GM23248 (cell line): ENCODE measurements at regions not wholly inside any gene's neighbourhood (a gene's known extent, or its start where the extent isn't known, plus 50 kb on each side); places are given as distances from the start of the nearest gene placed in this dataset.
A peak's percentile ranks its signal among the peaks of the same experiment; 100 is the strongest.
"Not testable (repeated sequence)": the region's sequence is repeated elsewhere in the genome, so short reads cannot be mapped to it uniquely, and the experiment has no call there.

Source experiments
- DNase-seq: peaks from one replicate; pipeline ENCODE4 v3.0.0-alpha.2; 2015
- H2AFZ ChIP-seq: fragments of 200-600 bp; sonication (generic); 2 replicates; pipeline ENCODE4 v1.6.1; 2016; ENCODE audit warnings: antibody characterized with exemption
- H3F3A ChIP-seq: fragments of 200-600 bp; sonication (generic); 2 replicates; pipeline ENCODE4 v1.6.1; 2016; ENCODE audit warnings: mild to moderate bottlenecking, antibody characterized with exemption, mixed run types; ENCODE audit not compliant: insufficient read depth
- H3K27ac ChIP-seq: fragments of 200-600 bp; sonication (generic); 2 replicates; pipeline ENCODE4 v1.5.1; 2016; ENCODE audit warnings: mild to moderate bottlenecking
- H3K27me3 ChIP-seq: fragments of 200-600 bp; sonication (generic); replicated peaks from 2 replicates; pipeline ENCODE4 v1.6.1; 2016; ENCODE audit warnings: mild to moderate bottlenecking; ENCODE audit not compliant: insufficient read depth
- H3K36me3 ChIP-seq: fragments of 200-600 bp; sonication (generic); 2 replicates; pipeline ENCODE4 v1.6.1; 2016; ENCODE audit warnings: low read depth, mild to moderate bottlenecking
- H3K4me1 ChIP-seq: fragments of 200-600 bp; sonication (generic); 2 replicates; pipeline ENCODE4 v1.6.1; 2016; ENCODE audit warnings: mild to moderate bottlenecking; ENCODE audit not compliant: insufficient read depth
- H3K4me2 ChIP-seq: fragments of 200-600 bp; sonication (generic); one replicate; pipeline ENCODE4 v1.6.1; 2016; ENCODE audit warnings: mild to moderate bottlenecking; ENCODE audit not compliant: unreplicated experiment
- H3K4me3 ChIP-seq: fragments of 200-600 bp; sonication (generic); 2 replicates; pipeline ENCODE4 v1.5.1; 2016; ENCODE audit warnings: mild to moderate bottlenecking
- H3K79me2 ChIP-seq: fragments of 200-600 bp; sonication (generic); 2 replicates; pipeline ENCODE4 v1.6.1; 2016; ENCODE audit warnings: mild to moderate bottlenecking; ENCODE audit not compliant: insufficient read depth
- H3K9ac ChIP-seq: fragments of 200-600 bp; sonication (generic); 2 replicates; pipeline ENCODE4 v1.6.1; 2016; ENCODE audit warnings: mild to moderate bottlenecking
- H3K9me2 ChIP-seq: fragments of 200-600 bp; sonication (generic); 2 replicates; pipeline ENCODE4 v1.6.1; 2016; ENCODE audit warnings: mixed run types, mild to moderate bottlenecking, moderate library complexity; ENCODE audit not compliant: insufficient read depth
- H3K9me3 ChIP-seq: fragments of 200-600 bp; sonication (generic); one replicate; pipeline ENCODE4 v1.6.1; 2017; ENCODE audit warnings: low read depth
- H4K20me1 ChIP-seq: fragments of 200-600 bp; sonication (generic); 2 replicates; pipeline ENCODE4 v1.6.0; 2016; ENCODE audit not compliant: insufficient read depth
- EZH2 ChIP-seq: fragments of 200-600 bp; sonication (generic); IDR thresholded peaks from 2 replicates; pipeline ENCODE4 v1.6.1; 2018; ENCODE audit warnings: antibody characterized with exemption, mild to moderate bottlenecking; ENCODE audit not compliant: insufficient read depth, poor library complexity, severe bottlenecking
- EZH2phosphoT487 ChIP-seq: fragments of 200-600 bp; sonication (generic); IDR thresholded peaks from 2 replicates; pipeline ENCODE4 v1.6.1; 2018; ENCODE audit warnings: antibody characterized with exemption, moderate library complexity, mild to moderate bottlenecking, low read depth; ENCODE audit not compliant: insufficient read depth
- WGBS, 2 experiments: methylation state at CpG; one replicate each; pipeline ENCODE4 v1.1.6; 2015 to 2017; ENCODE audit warnings: low lambda C conversion rate in 2 of 2, low coverage in 1 of 2; ENCODE audit errors: missing lambda C conversion rate in 2 of 2; 5-methylcytosine and 5-hydroxymethylcytosine counted together
- in situ Hi-C: fragments of 300-500 bp; cut with MboI; formaldehyde crosslinking; loops from 2 replicates; pipeline ENCODE4 v1.15.0; 2020

DNA sequence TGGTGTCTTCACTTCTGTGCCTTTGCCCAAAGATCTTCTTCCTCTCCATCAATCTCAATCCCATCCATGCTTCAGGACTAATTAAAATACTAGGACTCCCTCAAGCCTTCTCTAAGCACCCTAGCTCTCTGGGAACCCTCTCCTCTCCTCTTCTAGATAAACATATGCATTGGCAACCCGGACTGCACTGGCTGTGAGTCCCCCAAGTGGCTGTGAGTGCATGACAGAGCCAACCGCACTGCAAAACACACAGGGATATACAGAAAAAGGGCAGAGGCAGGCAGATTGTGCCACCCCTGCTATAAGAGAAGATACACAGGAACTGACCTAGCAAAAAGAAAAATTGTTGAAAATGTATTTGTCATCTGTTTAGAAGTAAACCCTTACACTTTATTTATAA, 457.1 kb downstream of the MFSD1 start:
- Histone ChIP-seq H3K27me3 (peaks cover 6% of the 10 kb centered on the region; the same call in 1 of the 2 replicates), H3K4me3 (no peak overlapping the region), H3K9ac (no peak overlapping the region), H3K79me2 (no peaks in the 10 kb centered on the region), H3K9me3 (no peaks in the 10 kb centered on the region), H3K9me2 (no peaks in the 10 kb centered on the region), H3K4me1 (peaks cover 8% of the 10 kb centered on the region), H4K20me1 (no peaks in the 10 kb centered on the region), H3F3A (no peaks in the 10 kb centered on the region), H3K4me2 (no peak overlapping the region), H3K27ac (no peak overlapping the region), H2AFZ (no peak overlapping the region), H3K36me3 (no peaks in the 10 kb centered on the region)
- TF ChIP-seq EZH2 = no peak
- no peak for TF ChIP-seq EZH2phosphoT487
- 53 to 60% methylated on average over 2 of the region's 2 CpGs for WGBS, 2 experiments
- no peak for DNase-seq
- in situ Hi-C loops = loop anchor here (5.0 to 10.0 kb wide), 2 partner anchors 344 to 412 kb away; no protein-coding TSS in a partner anchor

- Histone ChIP-seq H3K9me2 (no peaks in the 10 kb centered on the region), H3K27ac (no peak overlapping the region), H3K27me3 (peaks cover 6% of the 10 kb centered on the region; the same call in 1 of the 2 replicates), H3K4me1 (peaks cover 3% of the 10 kb centered on the region; the same call in 1 of the 2 replicates), H3K9ac (no peak overlapping the region), H2AFZ (0 out of 2 replicates have a peak overlapping the region, but pooled peaks have one; percentile 27), H3K4me3 (no peak overlapping the region), H3F3A (no peaks in the 10 kb centered on the region), H3K36me3 (no peaks in the 10 kb centered on the region), H3K9me3 (no peaks in the 10 kb centered on the region), H3K4me2 (no peak overlapping the region), H3K79me2 (no peaks in the 10 kb centered on the region), H4K20me1 (no peaks in the 10 kb centered on the region)
- 2 to 3% methylated on average over 5 of the region's 5 CpGs for WGBS, 2 experiments
- in situ Hi-C loops = loop anchor here (10.0 kb wide), 3 partner anchors 325 to 745 kb away; no protein-coding TSS in a partner anchor
- peak; percentile 88 for DNase-seq
- TF ChIP-seq EZH2 (no peak), EZH2phosphoT487 (no peak)
Measured at GRCh38 chr3:159260049-159260662, 458.3 kb downstream of the MFSD1 start.

- H3K9me3 ChIP-seq, H3K79me2 ChIP-seq, H2AFZ ChIP-seq, H3K36me3 ChIP-seq, DNase-seq, H3K9ac ChIP-seq, H4K20me1 ChIP-seq, H3K4me3 ChIP-seq, H3K27ac ChIP-seq, H3K27me3 ChIP-seq, H3K9me2 ChIP-seq, H3F3A ChIP-seq, H3K4me2 ChIP-seq: not testable (repeated sequence)
- H3K4me1 ChIP-seq = peaks cover 10% of the 10 kb centered on the region; the same call in 1 of the 2 replicates
- 31 to 32% methylated on average over 4 of the region's 4 CpGs for WGBS, 2 experiments
- in situ Hi-C loops = loop anchor here (10.0 kb wide), 3 partner anchors 323 to 743 kb away; no protein-coding TSS in a partner anchor
Measured at GRCh38 chr3:159261333-159261732, 459.5 kb downstream of the MFSD1 start.

GRCh38 chr3:159263750-159264553, 462.1 kb downstream of the MFSD1 start:
- TF ChIP-seq EZH2phosphoT487 (no peak), EZH2 (no peak)
- H3K4me1 ChIP-seq = peaks cover 10% of the 10 kb centered on the region; the same call in 1 of the 2 replicates
- no peak overlapping the region for H3K4me3 ChIP-seq
- H3K27me3 ChIP-seq = no peaks in the 10 kb centered on the region
- H3K4me2 ChIP-seq = no peak overlapping the region
- no peak overlapping the region for H2AFZ ChIP-seq
- no peaks in the 10 kb centered on the region for H4K20me1 ChIP-seq
- 31 to 38% methylated on average over 6 of the region's 6 CpGs for WGBS, 2 experiments
- DNase-seq = peak; percentile 73
- H3K27ac ChIP-seq = no peak overlapping the region
- H3F3A ChIP-seq = no peaks in the 10 kb centered on the region
- in situ Hi-C loops = loop anchor here (10.0 kb wide), 3 partner anchors 321 to 741 kb away; no protein-coding TSS in a partner anchor
- no peaks in the 10 kb centered on the region for H3K9me2 ChIP-seq
- no peaks in the 10 kb centered on the region for H3K79me2 ChIP-seq
- no peaks in the 10 kb centered on the region for H3K9me3 ChIP-seq
- H3K36me3 ChIP-seq = no peaks in the 10 kb centered on the region
- no peak overlapping the region for H3K9ac ChIP-seq
